ENCODE measurements at regions not wholly inside any gene's neighbourhood (a gene's known extent, or its start where the extent isn't known, plus 50 kb on each side); places are given as distances from the start of the nearest gene placed in this dataset.

- ChIA-PET RAD21 (ENCODE audit: low non-redundant PET in 1 of 2, low total read pairs in 2 of 2, uncharacterized antibody in 2 of 2, unreplicated experiment in 2 of 2) (no interaction called here), POLR2A (no interaction called here), CTCF (no interaction called here)
- no peaks in the 10 kb centered on the region for H3K4me1 ChIP-seq (ENCODE audit: control insufficient read depth in 1 of 2, insufficient read depth in 2 of 2, low read length in 2 of 2)
- H3K9me2 ChIP-seq (ENCODE audit: insufficient read depth) = no peaks in the 10 kb centered on the region
- H4K20me1 ChIP-seq (ENCODE audit: insufficient read depth) = no peaks in the 10 kb centered on the region
- H3K27me3 ChIP-seq (ENCODE audit: insufficient read depth, low read length) = no peaks in the 10 kb centered on the region
- H2AFZ ChIP-seq (ENCODE audit: low read depth, low read length, poor library complexity, severe bottlenecking) = no peak overlapping the region
- H3K9ac ChIP-seq (ENCODE audit: low read length) = no peak overlapping the region
- DNase-seq (ENCODE audit: low read depth, low spot score) (no peak), ATAC-seq (no peak)
- H3K27ac ChIP-seq (ENCODE audit: low read depth, low read length) = no peak overlapping the region
- BruUV-seq (replicated peaks) = no TSS peak
- TF ChIP-seq POLR2A (IDR thresholded peaks at IDR 0.05; ENCODE audit: borderline replicate concordance, extremely low read depth, insufficient read depth, insufficient read length) (no peak), ATF3 (IDR thresholded peaks at IDR 0.05) (no peak), JUND (IDR thresholded peaks at IDR 0.05) (no peak), ELF1 (IDR thresholded peaks at IDR 0.05; ENCODE audit: borderline replicate concordance, low read depth) (no peak), EZH2 (IDR thresholded peaks at IDR 0.05) (no peak), ZFX (IDR thresholded peaks at IDR 0.05) (no peak)
- TF ChIP-seq, protein P1, sequence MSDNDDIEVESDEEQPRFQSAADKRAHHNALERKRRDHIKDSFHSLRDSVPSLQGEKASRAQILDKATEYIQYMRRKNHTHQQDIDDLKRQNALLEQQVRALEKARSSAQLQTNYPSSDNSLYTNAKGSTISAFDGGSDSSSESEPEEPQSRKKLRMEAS (IDR thresholded peaks at IDR 0.05) = no peak
- H3K36me3 ChIP-seq (ENCODE audit: control insufficient read depth in 1 of 2, insufficient read depth in 2 of 2, low read length in 2 of 2) = no peaks in the 10 kb centered on the region
- no peak overlapping the region for H3K4me2 ChIP-seq (ENCODE audit: low read length)
- intact Hi-C loops (cut with micrococcal nuclease) = loop anchor here (10.0 kb wide), 1 partner anchor 761 kb away; no protein-coding TSS in a partner anchor
- peaks cover 5 to 7% of the 10 kb centered on the region in 2 experiments; a peak in 2 of 4 replicates for H3K9me3 ChIP-seq (ENCODE audit: control insufficient read depth in 1 of 2, insufficient read depth in 1 of 2, low read depth in 1 of 2, low read length in 2 of 2)
- no peaks in the 10 kb centered on the region for H3K79me2 ChIP-seq (ENCODE audit: insufficient read depth, low read length)
- no peak overlapping the region for H3K4me3 ChIP-seq (replicated peaks in 1 of 2; ENCODE audit: low read depth in 1 of 2, low read length in 2 of 2)
Observed at GRCh38 chr20:29123861-29124260, 2133.6 kb upstream of the DEFB115 start.

All from HCT116 (cell line).